HCT116 (cell line): ENCODE measurements at regions not wholly inside any gene's neighbourhood (a gene's known extent, or its start where the extent isn't known, plus 50 kb on each side); places are given as distances from the start of the nearest gene placed in this dataset.

ENCODE experiments used
- ATAC-seq: fragments of 200-7000 bp; cut with Tn5 transposase; 2 replicates; pipeline ENCODE4 v1.9.1; 2020; ENCODE audit warnings: mild to moderate bottlenecking, moderate library complexity
- BruUV-seq: library from RNA; stranded (reverse); fragments of 400-500 nt; replicated peaks from 2 replicates; lab custom pipeline; 2021; lab: Mats Ljungman, UMichigan
- CTCF ChIA-PET: fragments of 300-600 bp; sonication (Branson Sonifier 250); formaldehyde crosslinking; loops from one replicate; lab custom pipeline; 2021; ENCODE audit warnings: antibody characterized with exemption; lab: Charles Lee
- POLR2A ChIA-PET: fragments of 300-600, 350-600 bp; sonication (Branson Sonifier 250); formaldehyde crosslinking; loops from one replicate; lab custom pipeline; 2021; ENCODE audit warnings: antibody characterized with exemption; lab: Charles Lee
- RAD21 ChIA-PET, 2 experiments: fragments of 300-600 bp; sonication (Branson Sonifier 250); formaldehyde crosslinking; loops; one replicate each; lab custom pipeline; 2023; ENCODE audit warnings: low total read pairs in 2 of 2; ENCODE audit not compliant: uncharacterized antibody in 2 of 2, unreplicated experiment in 2 of 2, low non-redundant PET in 1 of 2; lab: Charles Lee
- DNase-seq: peaks from one replicate; pipeline ENCODE4 v3.0.0-alpha.2; 2010; ENCODE audit warnings: low read depth, low spot score
- H2AFZ ChIP-seq: fragments of 200-600 bp; shearing (Covaris generic), sonication (generic); 2 replicates; pipeline ENCODE4 v1.6.1; 2017; ENCODE audit warnings: low read depth, mixed run types, mixed read lengths, antibody characterized with exemption, low read length; ENCODE audit not compliant: poor library complexity, severe bottlenecking
- H3K27ac ChIP-seq: 2 replicates; pipeline ENCODE4 v1.5.1; 2012; ENCODE audit warnings: low read depth, low read length
- H3K27me3 ChIP-seq: fragments of 200-600 bp; sonication (generic); 2 replicates; pipeline ENCODE4 v1.6.1; 2016; ENCODE audit warnings: mixed run types, low read length, mixed read lengths; ENCODE audit not compliant: insufficient read depth
- H3K36me3 ChIP-seq, 2 experiments: fragments of 200-500 bp in 1 of 2; fragments of 200-600 bp in 1 of 2; sonication (Bioruptor generic) in 1 of 2; sonication (generic) in 1 of 2; 2 replicates each; pipeline versions ENCODE4 v1.5.1 to v1.6.1; 2014 to 2016; ENCODE audit warnings: low read length in 2 of 2, inconsistent platforms in 1 of 2, mixed read lengths in 1 of 2, mixed run types in 1 of 2; ENCODE audit not compliant: insufficient read depth in 2 of 2, control insufficient read depth in 1 of 2
- H3K4me1 ChIP-seq, 2 experiments: fragments of 200-600 bp in 1 of 2; sonication (generic) in 1 of 2; 2 replicates each; pipeline versions ENCODE4 v1.5.1 to v1.6.1; 2012 to 2017; ENCODE audit warnings: low read length in 2 of 2, inconsistent platforms in 1 of 2, mild to moderate bottlenecking in 1 of 2, mixed read lengths in 1 of 2, mixed run types in 1 of 2, moderate library complexity in 1 of 2; ENCODE audit not compliant: insufficient read depth in 2 of 2, control insufficient read depth in 1 of 2
- H3K4me2 ChIP-seq: fragments of 200-600 bp; sonication (generic); 2 replicates; pipeline ENCODE4 v1.6.1; 2017; ENCODE audit warnings: mixed run types, low read length, mixed read lengths
- H3K4me3 ChIP-seq, 2 experiments: fragments of 200-600 bp in 1 of 2; sonication (generic) in 1 of 2; replicated peaks in 1 of 2; 2 replicates each; pipeline ENCODE4 v1.5.1; 2011 to 2016; ENCODE audit warnings: low read length in 2 of 2, control low read depth in 1 of 2, low read depth in 1 of 2, mild to moderate bottlenecking in 1 of 2, mixed read lengths in 1 of 2, mixed run types in 1 of 2
- H3K79me2 ChIP-seq: fragments of 200-600 bp; sonication (generic); 2 replicates; pipeline ENCODE4 v1.6.1; 2017; ENCODE audit warnings: mild to moderate bottlenecking, mixed run types, low read length, moderate library complexity, mixed read lengths; ENCODE audit not compliant: insufficient read depth
- H3K9ac ChIP-seq: fragments of 200-600 bp; sonication (generic); 2 replicates; pipeline ENCODE4 v1.6.1; 2016; ENCODE audit warnings: low read length, mixed read lengths
- H3K9me2 ChIP-seq: fragments of 200-600 bp; sonication (generic), shearing (Covaris generic); 2 replicates; pipeline ENCODE4 v1.6.1; 2017; ENCODE audit warnings: mixed run types, mild to moderate bottlenecking, moderate library complexity; ENCODE audit not compliant: insufficient read depth
- H3K9me3 ChIP-seq, 2 experiments: fragments of 200-500 bp in 1 of 2; fragments of 200-600 bp in 1 of 2; sonication (Bioruptor generic) in 1 of 2; sonication (generic) in 1 of 2; 2 replicates each; pipeline ENCODE4 v1.6.1; 2014 to 2017; ENCODE audit warnings: low read length in 2 of 2, mixed read lengths in 2 of 2, inconsistent platforms in 1 of 2, low read depth in 1 of 2, mild to moderate bottlenecking in 1 of 2, mixed run types in 1 of 2, moderate library complexity in 1 of 2; ENCODE audit not compliant: control insufficient read depth in 1 of 2, insufficient read depth in 1 of 2
- H4K20me1 ChIP-seq: fragments of 200-600 bp; sonication (generic), shearing (Covaris generic); 2 replicates; pipeline ENCODE4 v1.6.1; 2017; ENCODE audit warnings: mixed run types, mild to moderate bottlenecking, moderate library complexity; ENCODE audit not compliant: insufficient read depth
- ATF3 ChIP-seq: IDR thresholded peaks from 2 replicates; pipeline ENCODE4 v1.6.1; 2012
- CBX3 ChIP-seq: IDR thresholded peaks from 2 replicates; pipeline ENCODE4 v1.6.1; 2012; ENCODE audit warnings: low read depth
- EZH2 ChIP-seq: fragments of 200-600 bp; sonication (generic); IDR thresholded peaks from 2 replicates; pipeline ENCODE4 v1.6.1; 2017; ENCODE audit warnings: antibody characterized with exemption, mixed run types
- EZH2phosphoT487 ChIP-seq: fragments of 200-600 bp; IDR thresholded peaks from 2 replicates; pipeline ENCODE4 v1.6.1; 2018; ENCODE audit warnings: antibody characterized with exemption, borderline replicate concordance
- JUND ChIP-seq: IDR thresholded peaks from 2 replicates; pipeline ENCODE4 v1.6.1; 2012
- POLR2A ChIP-seq: IDR thresholded peaks from 2 replicates; pipeline ENCODE4 v1.7.0; 2011; ENCODE audit warnings: borderline replicate concordance; ENCODE audit not compliant: insufficient read depth, insufficient read length; ENCODE audit errors: extremely low read depth
- POLR2AphosphoS5 ChIP-seq: IDR thresholded peaks from 2 replicates; pipeline ENCODE4 v1.6.1; 2011; ENCODE audit warnings: mild to moderate bottlenecking, low read depth, low read length, moderate library complexity
- RAD21 ChIP-seq: IDR thresholded peaks from 2 replicates; pipeline ENCODE4 v1.6.1; 2012; ENCODE audit warnings: low read depth, mild to moderate bottlenecking
- REST ChIP-seq: IDR thresholded peaks from 2 replicates; pipeline ENCODE4 v1.6.1; 2012; ENCODE audit warnings: low read depth
- SIN3A ChIP-seq: IDR thresholded peaks from 2 replicates; pipeline ENCODE4 v1.6.1; 2012; ENCODE audit warnings: low read depth
- SP1 ChIP-seq: IDR thresholded peaks from 2 replicates; pipeline ENCODE4 v1.6.1; 2012; ENCODE audit warnings: low read depth
- SRF ChIP-seq: IDR thresholded peaks from 2 replicates; pipeline ENCODE4 v1.6.1; 2012; ENCODE audit warnings: low read depth
- TCF7L2 ChIP-seq: IDR thresholded peaks from 2 replicates; pipeline ENCODE4 v1.7.0; 2011; ENCODE audit warnings: borderline replicate concordance, inconsistent platforms; ENCODE audit not compliant: insufficient read depth, insufficient read length; ENCODE audit errors: extremely low read depth
- YY1 ChIP-seq: IDR thresholded peaks from 2 replicates; pipeline ENCODE4 v1.6.1; 2011; ENCODE audit warnings: low read length, low read depth, moderate library complexity, mild to moderate bottlenecking; ENCODE audit not compliant: insufficient replicate concordance; ENCODE audit errors: extremely low read depth
- ZBTB33 ChIP-seq: IDR thresholded peaks from 2 replicates; pipeline ENCODE4 v1.6.1; 2011; ENCODE audit warnings: mild to moderate bottlenecking, low read length, moderate library complexity; ENCODE audit not compliant: insufficient replicate concordance; ENCODE audit errors: extremely low read depth
- ZNF274 ChIP-seq: fragments of 200-500 bp; sonication (Bioruptor generic); IDR thresholded peaks from 2 replicates; pipeline ENCODE4 v1.6.1; 2014; ENCODE audit warnings: mild to moderate bottlenecking, low read depth, low read length, inconsistent platforms
- intact Hi-C: fragments of 100-400 bp; cut with micrococcal nuclease; formaldehyde crosslinking; loops from 2 replicates; pipeline ENCODE4 v1.10.0; 2022

- no peak overlapping the region for H3K4me2 ChIP-seq
Observed at GRCh38 chr2:34949316-34949715, 1350.2 kb upstream of the FAM98A start.

GRCh38 chr2:34936089-34936488 is 1337.0 kb upstream of the FAM98A start:
- POLR2A ChIA-PET, result no interaction called here
- RAD21 ChIA-PET, result no interaction called here
- H3K4me3 ChIP-seq, result no peak overlapping the region
- peaks cover 4% of the 10 kb centered on the region in 2 experiments; a peak in 2 of 4 replicates for H3K9me3 ChIP-seq
- H3K9ac ChIP-seq, result no peak overlapping the region
- DNase-seq, result no peak
- CTCF ChIA-PET, result no interaction called here
- H3K27me3 ChIP-seq, result no peaks in the 10 kb centered on the region
- no peak overlapping the region for H3K27ac ChIP-seq
- no peak overlapping the region for H3K4me2 ChIP-seq
- intact Hi-C loops, result no loop called here
- no peaks in the 10 kb centered on the region for H4K20me1 ChIP-seq
- no peak for ATAC-seq
- no peak overlapping the region for H2AFZ ChIP-seq
- no peaks in the 10 kb centered on the region for H3K4me1 ChIP-seq
- no peaks in the 10 kb centered on the region for H3K9me2 ChIP-seq
- no peaks in the 10 kb centered on the region for H3K36me3 ChIP-seq
- no TSS peak for BruUV-seq
- H3K79me2 ChIP-seq, result no peaks in the 10 kb centered on the region
- TF ChIP-seq EZH2phosphoT487, result no peak
- no peak for TF ChIP-seq POLR2A
- TF ChIP-seq TCF7L2, result no peak
- TF ChIP-seq YY1, result no peak
- no peak for TF ChIP-seq REST
- no peak for TF ChIP-seq ZBTB33
- TF ChIP-seq JUND, result no peak
- no peak for TF ChIP-seq SP1
- no peak for TF ChIP-seq RAD21
- TF ChIP-seq POLR2AphosphoS5, result no peak
- TF ChIP-seq SRF, result no peak

More at GRCh38 chr2:34949316-34949715, 1350.2 kb upstream of the FAM98A start:
- BruUV-seq, result no TSS peak
- Histone ChIP-seq H3K36me3 (no peaks in the 10 kb centered on the region), H4K20me1 (no peaks in the 10 kb centered on the region), H3K9me2 (no peaks in the 10 kb centered on the region), H3K79me2 (no peaks in the 10 kb centered on the region), H3K9me3 (peaks cover 8 to 17% of the 10 kb centered on the region in 2 experiments; a peak in 3 of 4 replicates), H3K9ac (no peak overlapping the region), H3K27me3 (no peaks in the 10 kb centered on the region), H3K4me1 (no peaks in the 10 kb centered on the region), H3K27ac (no peak overlapping the region), H2AFZ (no peak overlapping the region), H3K4me3 (no peak overlapping the region)
- ChIA-PET CTCF (no interaction called here), RAD21 (no interaction called here), POLR2A (no interaction called here)
- no peak for ATAC-seq
- intact Hi-C loops, result no loop called here
- DNase-seq, result no peak
- TF ChIP-seq EZH2, result no peak
- no peak for TF ChIP-seq YY1
- no peak for TF ChIP-seq CBX3
- no peak for TF ChIP-seq ZNF274
- TF ChIP-seq RAD21, result no peak
- no peak for TF ChIP-seq SRF
- TF ChIP-seq JUND, result no peak
- TF ChIP-seq SIN3A, result no peak
- TF ChIP-seq ATF3, result no peak
- no peak for TF ChIP-seq POLR2A
